GM23338 (cell line): ENCODE measurements at regions not wholly inside any gene's neighbourhood (a gene's known extent, or its start where the extent isn't known, plus 50 kb on each side); places are given as distances from the start of the nearest gene placed in this dataset.
A peak's percentile ranks its signal among the peaks of the same experiment; 100 is the strongest.

Experiments used
- ATAC-seq: fragments of 200-7000 bp; cut with Tn5 transposase; 3 replicates; pipeline ENCODE4 v1.9.1; 2020
- DNase-seq: peaks from one replicate; pipeline ENCODE4 v3.0.0-alpha.2; 2015; ENCODE audit warnings: low spot score
- H2AFZ ChIP-seq: fragments of 200-600 bp; sonication (generic); 2 replicates; pipeline ENCODE4 v1.8.0; 2016; ENCODE audit warnings: antibody characterized with exemption, mild to moderate bottlenecking, moderate library complexity
- H3F3A ChIP-seq: fragments of 200-600 bp; sonication (generic); replicated peaks from 2 replicates; pipeline ENCODE4 v1.8.0; 2017; ENCODE audit warnings: antibody characterized with exemption, mixed run types, low read depth
- H3K27ac ChIP-seq: fragments of 200-600 bp; sonication (generic); 2 replicates; pipeline ENCODE4 v1.6.1; 2016; ENCODE audit warnings: low read depth
- H3K27me3 ChIP-seq: fragments of 200-600 bp; sonication (generic); 2 replicates; pipeline ENCODE4 v1.8.0; 2016; ENCODE audit warnings: mild to moderate bottlenecking, mixed run types, moderate library complexity; ENCODE audit not compliant: insufficient read depth
- H3K36me3 ChIP-seq: fragments of 200-600 bp; sonication (generic); 2 replicates; pipeline ENCODE4 v1.8.0; 2016; ENCODE audit warnings: mild to moderate bottlenecking; ENCODE audit not compliant: insufficient read depth
- H3K4me1 ChIP-seq: fragments of 200-600 bp; sonication (generic); 2 replicates; pipeline ENCODE4 v1.8.0; 2016; ENCODE audit warnings: mild to moderate bottlenecking, moderate library complexity; ENCODE audit not compliant: insufficient read depth
- H3K4me2 ChIP-seq: fragments of 200-600 bp; sonication (generic); 2 replicates; pipeline ENCODE4 v1.7.1; 2017; ENCODE audit warnings: mixed run types
- H3K4me3 ChIP-seq: fragments of 200-600 bp; sonication (generic); 2 replicates; pipeline ENCODE4 v1.6.1; 2016; ENCODE audit warnings: mixed run types
- H3K79me2 ChIP-seq: fragments of 200-600 bp; sonication (generic); replicated peaks from 2 replicates; pipeline ENCODE4 v1.8.0; 2017; ENCODE audit warnings: mild to moderate bottlenecking; ENCODE audit not compliant: insufficient read depth
- H3K9me2 ChIP-seq: fragments of 200-600 bp; sonication (generic); 2 replicates; pipeline ENCODE4 v1.8.0; 2017; ENCODE audit not compliant: insufficient read depth
- H4K20me1 ChIP-seq: fragments of 200-600 bp; sonication (generic); replicated peaks from 2 replicates; pipeline ENCODE4 v1.8.0; 2017; ENCODE audit warnings: mild to moderate bottlenecking; ENCODE audit not compliant: insufficient read depth
- H3K27ac Mint-ChIP-seq: 2 replicates; pipeline ENCODE4 v1.8.0; 2020; ENCODE audit warnings: inconsistent platforms, mild to moderate bottlenecking, moderate library complexity, mixed read lengths
- H3K27me3 Mint-ChIP-seq: 3 replicates; pipeline ENCODE4 v1.8.0; 2022; ENCODE audit warnings: low read depth, mild to moderate bottlenecking, moderate library complexity, mixed read lengths, inconsistent platforms; ENCODE audit not compliant: insufficient read depth, poor library complexity
- H3K36me3 Mint-ChIP-seq: 3 replicates; pipeline ENCODE4 v1.8.0; 2021; ENCODE audit warnings: low read depth, mild to moderate bottlenecking, inconsistent platforms, moderate library complexity, mixed read lengths
- H3K4me1 Mint-ChIP-seq: 3 replicates; pipeline ENCODE4 v1.8.0; 2020; ENCODE audit warnings: mild to moderate bottlenecking, inconsistent platforms, mixed read lengths
- H3K4me3 Mint-ChIP-seq: 3 replicates; pipeline ENCODE4 v1.8.0; 2021; ENCODE audit warnings: moderate library complexity, mild to moderate bottlenecking, inconsistent platforms, mixed read lengths
- H3K9me3 Mint-ChIP-seq: 3 replicates; pipeline ENCODE4 v1.8.0; 2020; ENCODE audit warnings: moderate library complexity, mild to moderate bottlenecking, inconsistent platforms, mixed read lengths
- EZH2phosphoT487 ChIP-seq: fragments of 200-600 bp; sonication (generic); IDR thresholded peaks from one replicate; pipeline ENCODE4 v1.8.1; 2018; ENCODE audit warnings: antibody characterized with exemption; ENCODE audit not compliant: unreplicated experiment
- TF ChIP-seq, protein P1 (sequence below): IDR thresholded peaks from one replicate; pipeline ENCODE4 v1.6.1; 2018; ENCODE audit warnings: antibody characterized with exemption; ENCODE audit not compliant: unreplicated experiment
- TF ChIP-seq, protein P2 (sequence below), 2 experiments: fragments of 200-600 bp in 1 of 2; sonication (generic) in 1 of 2; conservative IDR thresholded peaks; 2 replicates each; pipeline versions ENCODE4 v1.5.1 to v1.6.1; 2016 to 2017; ENCODE audit warnings: antibody characterized with exemption in 2 of 2, low read depth in 2 of 2, mild to moderate bottlenecking in 2 of 2, moderate library complexity in 1 of 2

DNA sequence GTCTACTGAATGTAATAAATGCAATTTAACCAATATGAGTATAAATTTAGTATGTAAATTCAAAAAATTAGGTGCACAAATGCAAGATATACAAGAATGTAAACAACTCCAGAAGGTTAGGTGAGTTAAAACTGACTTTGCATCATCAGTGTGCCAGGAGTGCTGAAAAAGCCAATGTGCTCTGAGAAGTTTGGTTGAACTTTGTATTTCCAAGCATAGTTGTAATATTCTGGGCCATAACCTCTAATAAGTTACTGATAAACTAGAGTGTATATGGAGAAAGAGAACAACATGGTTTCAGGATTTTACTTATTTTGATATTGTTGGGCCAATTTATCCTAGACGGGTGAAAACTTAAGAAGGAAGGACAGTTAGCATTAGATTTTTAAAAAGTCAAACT lies 876.9 kb upstream of the GHITM start:
- no peaks in the 10 kb centered on the region for H3K36me3 ChIP-seq
- H3K27me3 Mint-ChIP-seq = no peaks in the 10 kb centered on the region
- no peak overlapping the region for H2AFZ ChIP-seq
- H3K9me3 Mint-ChIP-seq = peaks cover 4% of the 10 kb centered on the region; the same call in 1 of the 3 replicates
- no peaks in the 10 kb centered on the region for H3F3A ChIP-seq
- H3K79me2 ChIP-seq = no peaks in the 10 kb centered on the region
- no peaks in the 10 kb centered on the region for H3K27me3 ChIP-seq
- no peak overlapping the region for H3K4me3 Mint-ChIP-seq
- H3K4me3 ChIP-seq = no peak overlapping the region
- H4K20me1 ChIP-seq = no peaks in the 10 kb centered on the region
- H3K4me2 ChIP-seq = no peak overlapping the region
- no peaks in the 10 kb centered on the region; the same call in 1 of the 2 replicates for H3K9me2 ChIP-seq
- H3K27ac Mint-ChIP-seq = no peak overlapping the region
- no peaks in the 10 kb centered on the region for H3K4me1 ChIP-seq
- DNase-seq (no peak), ATAC-seq (no peak)
- H3K27ac ChIP-seq = no peak overlapping the region
- no peaks in the 10 kb centered on the region for H3K4me1 Mint-ChIP-seq
- TF ChIP-seq, protein P1, sequence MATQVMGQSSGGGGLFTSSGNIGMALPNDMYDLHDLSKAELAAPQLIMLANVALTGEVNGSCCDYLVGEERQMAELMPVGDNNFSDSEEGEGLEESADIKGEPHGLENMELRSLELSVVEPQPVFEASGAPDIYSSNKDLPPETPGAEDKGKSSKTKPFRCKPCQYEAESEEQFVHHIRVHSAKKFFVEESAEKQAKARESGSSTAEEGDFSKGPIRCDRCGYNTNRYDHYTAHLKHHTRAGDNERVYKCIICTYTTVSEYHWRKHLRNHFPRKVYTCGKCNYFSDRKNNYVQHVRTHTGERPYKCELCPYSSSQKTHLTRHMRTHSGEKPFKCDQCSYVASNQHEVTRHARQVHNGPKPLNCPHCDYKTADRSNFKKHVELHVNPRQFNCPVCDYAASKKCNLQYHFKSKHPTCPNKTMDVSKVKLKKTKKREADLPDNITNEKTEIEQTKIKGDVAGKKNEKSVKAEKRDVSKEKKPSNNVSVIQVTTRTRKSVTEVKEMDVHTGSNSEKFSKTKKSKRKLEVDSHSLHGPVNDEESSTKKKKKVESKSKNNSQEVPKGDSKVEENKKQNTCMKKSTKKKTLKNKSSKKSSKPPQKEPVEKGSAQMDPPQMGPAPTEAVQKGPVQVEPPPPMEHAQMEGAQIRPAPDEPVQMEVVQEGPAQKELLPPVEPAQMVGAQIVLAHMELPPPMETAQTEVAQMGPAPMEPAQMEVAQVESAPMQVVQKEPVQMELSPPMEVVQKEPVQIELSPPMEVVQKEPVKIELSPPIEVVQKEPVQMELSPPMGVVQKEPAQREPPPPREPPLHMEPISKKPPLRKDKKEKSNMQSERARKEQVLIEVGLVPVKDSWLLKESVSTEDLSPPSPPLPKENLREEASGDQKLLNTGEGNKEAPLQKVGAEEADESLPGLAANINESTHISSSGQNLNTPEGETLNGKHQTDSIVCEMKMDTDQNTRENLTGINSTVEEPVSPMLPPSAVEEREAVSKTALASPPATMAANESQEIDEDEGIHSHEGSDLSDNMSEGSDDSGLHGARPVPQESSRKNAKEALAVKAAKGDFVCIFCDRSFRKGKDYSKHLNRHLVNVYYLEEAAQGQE = no peak
- H3K36me3 Mint-ChIP-seq = no peaks in the 10 kb centered on the region

DNA sequence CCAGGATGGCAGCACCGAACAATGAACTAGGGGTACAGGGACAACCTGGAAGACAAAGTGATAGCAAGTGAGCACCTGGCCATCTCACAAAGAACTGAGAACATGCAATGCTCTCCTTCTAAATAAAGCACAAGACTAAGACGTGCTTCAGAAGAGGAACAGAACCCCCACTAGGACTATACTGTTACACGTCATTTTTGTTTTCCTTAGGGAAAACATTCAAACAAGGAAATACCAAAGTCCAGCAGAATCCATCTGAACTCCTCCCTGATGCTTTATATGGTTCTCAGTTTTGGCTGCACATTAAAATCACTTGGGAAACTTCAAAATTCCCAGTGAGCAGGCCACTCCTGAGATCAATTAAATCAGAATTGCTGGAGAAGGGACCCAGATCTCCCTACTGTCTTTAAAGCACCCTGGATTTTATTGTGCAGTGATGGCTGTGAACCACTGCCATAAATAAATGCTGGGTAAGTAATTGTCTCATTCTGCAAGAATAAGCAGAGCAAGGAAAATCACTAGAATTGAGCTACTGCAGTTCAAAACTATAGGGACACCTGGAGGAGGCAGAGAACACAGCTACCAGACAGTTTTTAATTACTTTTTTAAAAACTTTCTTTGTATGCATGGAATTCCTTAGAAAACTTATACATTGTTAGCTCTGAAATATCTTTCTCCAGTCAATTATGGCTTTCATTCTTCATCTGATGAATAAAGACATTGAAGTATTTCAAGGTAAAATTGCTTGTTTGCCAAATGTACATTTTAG lies 866.5 kb upstream of the GHITM start:
- H3K9me3 Mint-ChIP-seq = no peaks in the 10 kb centered on the region
- H3K36me3 Mint-ChIP-seq = no peaks in the 10 kb centered on the region
- Histone ChIP-seq H3K36me3 (no peaks in the 10 kb centered on the region), H3K4me1 (peaks cover 7% of the 10 kb centered on the region), H3K27ac (no peak overlapping the region), H3K4me2 (no peak overlapping the region), H2AFZ (no peak overlapping the region), H4K20me1 (no peaks in the 10 kb centered on the region), H3K4me3 (no peak overlapping the region), H3K79me2 (no peaks in the 10 kb centered on the region), H3F3A (no peaks in the 10 kb centered on the region), H3K27me3 (no peaks in the 10 kb centered on the region), H3K9me2 (no peaks in the 10 kb centered on the region)
- TF ChIP-seq, protein P2, sequence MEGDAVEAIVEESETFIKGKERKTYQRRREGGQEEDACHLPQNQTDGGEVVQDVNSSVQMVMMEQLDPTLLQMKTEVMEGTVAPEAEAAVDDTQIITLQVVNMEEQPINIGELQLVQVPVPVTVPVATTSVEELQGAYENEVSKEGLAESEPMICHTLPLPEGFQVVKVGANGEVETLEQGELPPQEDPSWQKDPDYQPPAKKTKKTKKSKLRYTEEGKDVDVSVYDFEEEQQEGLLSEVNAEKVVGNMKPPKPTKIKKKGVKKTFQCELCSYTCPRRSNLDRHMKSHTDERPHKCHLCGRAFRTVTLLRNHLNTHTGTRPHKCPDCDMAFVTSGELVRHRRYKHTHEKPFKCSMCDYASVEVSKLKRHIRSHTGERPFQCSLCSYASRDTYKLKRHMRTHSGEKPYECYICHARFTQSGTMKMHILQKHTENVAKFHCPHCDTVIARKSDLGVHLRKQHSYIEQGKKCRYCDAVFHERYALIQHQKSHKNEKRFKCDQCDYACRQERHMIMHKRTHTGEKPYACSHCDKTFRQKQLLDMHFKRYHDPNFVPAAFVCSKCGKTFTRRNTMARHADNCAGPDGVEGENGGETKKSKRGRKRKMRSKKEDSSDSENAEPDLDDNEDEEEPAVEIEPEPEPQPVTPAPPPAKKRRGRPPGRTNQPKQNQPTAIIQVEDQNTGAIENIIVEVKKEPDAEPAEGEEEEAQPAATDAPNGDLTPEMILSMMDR (conservative IDR thresholded peaks at IDR 0.05; ENCODE audit: low read depth in 2 of 2) = peak; percentile 18 to 25; a peak in 1 of 4 replicates
- TF ChIP-seq EZH2phosphoT487 = no peak
- H3K27me3 Mint-ChIP-seq = no peaks in the 10 kb centered on the region
- no peak overlapping the region for H3K4me3 Mint-ChIP-seq
- peaks cover 11% of the 10 kb centered on the region for H3K4me1 Mint-ChIP-seq
- H3K27ac Mint-ChIP-seq = no peak overlapping the region
- DNase-seq (peak; percentile 4), ATAC-seq (no peak)
